GM20431 (cell line): ENCODE measurements at regions not wholly inside any gene's neighbourhood (a gene's known extent, or its start where the extent isn't known, plus 50 kb on each side); places are given as distances from the start of the nearest gene placed in this dataset.

ENCODE experiments used
- in situ Hi-C: fragments of 300-500 bp; cut with MseI, MboI; formaldehyde crosslinking; loops from one replicate; pipeline ENCODE4 v1.15.0; 2020; ENCODE audit warnings: low sequenced_read_pairs; ENCODE audit not compliant: unreplicated experiment

DNA sequence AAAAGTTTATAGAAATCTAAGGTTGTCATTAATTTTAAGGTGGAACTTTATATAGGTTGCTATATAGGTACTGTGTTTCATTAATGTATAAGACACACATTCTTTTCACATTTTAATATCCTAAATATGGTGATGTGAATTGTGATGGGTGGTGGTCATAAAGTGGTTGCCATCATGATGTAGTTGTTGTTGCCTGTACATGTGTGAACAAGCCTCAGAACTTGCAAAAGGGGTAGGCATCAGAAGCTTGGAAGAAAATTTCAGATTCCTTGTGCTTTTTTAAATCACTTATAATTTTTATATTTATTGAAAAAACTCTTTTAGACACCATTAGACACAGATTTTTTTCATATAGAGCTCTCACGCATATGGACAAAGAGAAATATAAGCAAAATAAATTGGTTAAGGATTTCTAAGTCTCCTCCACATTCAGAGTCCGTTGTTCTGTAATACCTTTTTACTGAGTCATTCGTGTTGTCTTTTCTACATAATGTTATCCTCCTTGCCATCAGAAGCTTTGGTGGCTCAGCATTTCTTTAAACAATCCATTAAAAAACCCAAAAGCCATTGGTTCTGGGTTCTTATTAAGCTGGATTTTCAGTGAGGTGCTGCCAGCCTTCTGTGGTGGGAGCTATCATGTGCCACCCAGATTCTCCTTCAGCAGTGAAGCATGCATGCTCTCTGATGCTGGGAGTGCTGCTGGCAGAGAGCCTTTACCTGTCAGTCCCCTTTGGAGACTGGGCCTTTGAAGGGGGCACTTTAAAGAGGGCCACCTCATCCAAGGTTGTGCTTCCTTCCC, 140.4 kb upstream of the GALNT15 start:
- in situ Hi-C loops, result no loop called here

DNA sequence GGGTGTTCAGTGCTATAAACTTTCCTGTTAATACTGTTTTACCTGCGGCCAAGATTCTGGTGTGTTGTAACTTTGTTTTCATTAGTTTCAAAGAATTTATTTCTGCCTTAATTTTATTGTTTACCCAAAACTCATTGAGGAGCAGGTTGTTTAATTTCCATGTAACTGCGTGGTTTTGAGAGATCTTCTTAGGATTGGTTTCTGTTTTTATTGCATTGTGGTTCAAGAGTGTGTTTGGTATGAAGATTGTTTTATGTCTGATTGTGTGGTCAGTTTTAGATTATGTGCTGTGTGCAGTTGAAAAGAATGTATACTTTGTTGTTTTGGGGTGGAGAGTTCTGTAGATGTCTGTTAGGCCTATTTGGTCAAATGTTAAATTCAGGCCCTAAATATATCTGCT, 133.5 kb upstream of the GALNT15 start:
- in situ Hi-C loops, result loop anchor here (10.0 kb wide), 1 partner anchor 204 kb away; no protein-coding TSS in a partner anchor

DNA sequence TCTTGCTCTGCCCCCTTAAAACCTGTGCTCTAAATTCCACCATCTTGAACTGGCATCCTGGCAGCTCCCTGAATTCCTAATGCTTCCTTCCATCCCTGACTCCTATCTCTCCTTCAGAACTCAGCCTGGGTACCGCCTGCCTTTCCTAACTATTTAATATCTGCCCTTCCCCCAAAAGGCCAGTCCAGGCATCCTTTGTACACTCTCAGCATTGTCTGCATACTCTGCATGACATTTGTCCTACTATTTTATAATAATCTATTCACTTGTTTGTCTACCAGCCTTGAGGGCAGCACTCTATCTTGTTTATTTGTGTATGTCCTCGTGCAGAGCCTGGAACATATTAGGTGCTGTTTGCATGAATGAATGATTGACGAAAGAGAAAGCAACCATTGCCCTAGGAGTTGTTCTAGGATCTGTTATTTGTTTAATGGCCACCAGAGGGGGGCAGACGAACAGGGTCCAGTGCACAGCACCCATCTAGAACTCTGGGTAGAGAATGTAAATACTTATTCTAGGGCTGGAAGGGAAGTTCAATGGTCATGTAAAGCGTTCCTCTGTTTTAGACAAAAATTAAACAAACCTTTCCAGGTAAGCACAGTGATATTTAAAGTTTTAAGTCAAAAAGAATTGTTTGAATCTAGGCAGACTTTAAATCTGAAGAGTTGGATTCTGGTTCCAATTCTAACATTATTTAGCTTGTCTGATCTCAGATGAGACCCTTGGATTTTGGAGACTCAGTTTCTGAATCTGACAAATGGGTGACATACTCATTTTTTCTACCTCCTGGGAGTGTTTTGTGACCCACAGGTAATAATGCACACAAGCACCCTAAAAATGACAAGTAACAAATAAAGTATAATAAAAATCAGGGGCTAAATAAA, 125.8 kb upstream of the GALNT15 start:
- in situ Hi-C loops, result loop anchor here (10.0 kb wide), 1 partner anchor 196 kb away; no protein-coding TSS in a partner anchor

DNA sequence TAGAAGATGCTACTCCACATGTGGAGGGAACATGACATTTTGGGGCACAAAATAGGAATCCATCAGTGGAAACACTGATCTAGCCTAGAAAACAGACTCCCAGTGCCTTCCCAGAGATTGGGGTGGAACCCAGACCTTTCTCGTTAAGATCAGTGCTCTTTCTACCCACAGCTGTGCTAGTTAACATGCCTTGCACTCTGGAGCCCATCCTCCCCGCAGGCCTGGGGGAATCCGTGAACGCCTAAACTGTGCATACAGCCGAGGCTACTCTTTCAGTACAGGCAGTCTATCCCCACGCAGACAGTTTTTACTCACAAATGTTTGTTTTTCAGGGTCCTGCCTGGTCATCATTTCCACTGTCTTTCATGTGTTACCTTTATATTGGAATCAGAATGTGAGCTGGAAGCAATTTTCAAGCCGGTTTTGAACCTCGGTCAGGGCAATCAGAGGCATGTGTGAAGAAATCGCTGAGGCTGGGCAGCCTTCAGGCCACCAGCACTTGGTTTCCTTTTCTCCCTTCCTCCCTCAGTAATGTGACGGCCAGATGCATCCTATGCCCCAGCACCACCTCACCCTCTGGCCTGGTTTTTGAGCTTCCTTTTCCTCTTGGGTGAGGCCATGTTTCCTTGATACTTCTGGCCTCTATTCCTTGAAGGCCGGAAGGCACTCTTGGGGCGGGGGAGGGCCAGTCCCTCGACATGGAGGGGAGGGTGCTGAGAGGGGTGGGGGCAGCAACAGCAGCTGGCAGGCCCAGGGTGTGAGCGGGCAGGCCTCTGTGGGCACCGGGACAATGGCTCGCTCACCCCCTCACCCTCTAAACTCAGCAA, 123.6 kb upstream of the GALNT15 start:
- in situ Hi-C loops, result no loop called here

DNA sequence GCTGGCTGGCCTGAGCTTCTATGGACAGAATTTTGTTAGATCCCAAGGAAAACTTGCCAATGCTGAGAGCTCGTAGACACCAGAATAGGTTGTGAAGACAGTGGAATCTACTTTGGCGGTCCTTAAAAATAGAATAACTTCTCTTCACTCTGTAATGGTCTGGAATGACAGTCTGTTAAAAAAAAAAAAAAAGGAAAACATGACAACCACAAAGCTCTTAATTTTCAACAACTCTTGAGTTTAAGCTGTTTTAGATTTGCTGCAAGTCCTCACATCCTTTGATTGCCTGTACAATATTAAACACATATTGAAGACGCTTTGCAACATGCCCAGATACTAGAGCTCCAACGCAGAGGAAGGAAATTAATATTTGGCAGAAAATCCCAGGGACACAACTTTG, 122.8 kb upstream of the GALNT15 start:
- in situ Hi-C loops, result no loop called here

DNA sequence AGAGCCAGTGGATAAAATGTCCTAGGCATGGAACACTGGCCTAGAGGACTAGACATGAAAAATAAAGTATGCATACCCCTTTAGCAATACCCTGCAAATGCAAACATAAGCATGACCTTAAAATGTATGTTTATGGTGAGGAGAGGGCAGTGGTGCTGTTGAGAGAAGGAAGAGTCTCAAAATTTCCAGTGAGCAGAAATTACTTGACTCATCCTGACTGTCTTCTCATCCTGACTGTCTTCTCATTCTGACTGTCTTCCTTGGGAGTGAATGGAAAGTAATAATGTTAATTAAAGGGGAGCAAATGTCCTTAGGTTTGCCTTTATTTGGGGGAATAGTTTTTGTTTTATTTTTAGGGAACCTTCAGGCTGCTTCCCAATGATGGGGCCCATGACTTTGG, 121.5 kb upstream of the GALNT15 start:
- in situ Hi-C loops, result no loop called here

DNA sequence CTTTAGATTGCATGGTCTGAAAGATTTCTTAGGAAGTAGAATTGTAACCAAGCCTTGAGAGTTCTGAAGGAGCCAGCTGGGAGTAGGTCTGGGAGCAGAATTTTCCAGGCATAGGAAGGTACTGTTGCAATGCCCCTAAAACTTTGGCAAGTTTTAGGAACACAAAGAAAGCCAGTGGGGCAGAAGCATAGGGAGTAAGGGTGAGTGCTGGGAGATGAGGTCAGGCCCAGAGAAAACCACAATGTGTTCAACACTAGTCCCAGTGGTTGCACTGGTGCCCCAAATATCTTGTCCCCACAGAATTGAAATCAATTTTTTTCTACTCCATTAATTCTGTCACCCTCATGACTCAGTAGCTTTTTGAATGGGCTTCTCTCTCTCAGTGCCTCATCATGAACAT, 120.7 kb upstream of the GALNT15 start:
- in situ Hi-C loops, result no loop called here

DNA sequence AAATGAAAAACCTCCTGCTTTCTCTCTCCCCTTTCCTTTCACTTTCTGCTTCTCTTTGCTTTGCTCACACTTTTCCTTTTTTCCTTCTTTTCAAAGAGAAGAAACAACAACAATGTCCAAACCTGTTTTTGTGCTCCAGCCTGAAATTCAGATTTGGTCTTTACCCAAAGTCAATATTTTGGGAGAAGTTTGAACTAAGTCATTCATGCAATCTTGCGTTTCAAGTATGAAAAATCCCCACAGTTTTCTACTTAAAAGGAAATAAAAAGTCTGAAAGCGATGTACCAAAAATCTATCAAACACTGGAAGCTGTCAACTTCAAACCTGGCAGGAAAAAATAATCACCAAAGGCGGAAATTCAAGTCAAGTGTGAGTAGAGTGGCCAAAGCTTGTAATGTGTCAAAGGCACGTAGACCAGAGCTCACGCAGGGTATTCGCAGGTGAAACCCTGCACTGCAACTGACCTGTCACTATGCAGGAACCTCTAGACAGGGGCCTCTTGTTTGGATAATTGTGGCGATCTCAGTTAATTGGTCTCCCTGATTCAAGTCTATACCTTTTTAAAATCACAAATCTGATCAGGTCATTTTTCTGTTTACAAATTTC, 118.8 kb upstream of the GALNT15 start:
- in situ Hi-C loops, result no loop called here

DNA sequence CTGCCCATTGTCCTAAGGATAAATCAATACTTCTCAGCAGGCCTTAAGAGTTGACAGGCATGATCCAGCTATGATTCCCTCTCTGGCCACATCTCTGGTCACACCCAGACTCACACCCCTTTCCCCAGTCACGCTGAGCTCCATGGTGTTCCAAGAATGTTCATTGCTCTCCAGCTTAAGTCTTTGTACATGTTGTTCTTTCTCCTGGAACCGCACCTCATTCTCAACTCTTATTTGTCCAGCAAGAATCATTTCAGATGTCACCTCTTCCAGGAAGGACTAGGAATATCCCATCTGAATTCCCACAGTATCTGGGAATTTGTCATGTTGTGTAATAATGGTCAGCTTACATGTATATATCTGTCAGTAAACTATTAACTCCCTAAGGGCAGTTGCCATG, 118.3 kb upstream of the GALNT15 start:
- in situ Hi-C loops, result no loop called here

DNA sequence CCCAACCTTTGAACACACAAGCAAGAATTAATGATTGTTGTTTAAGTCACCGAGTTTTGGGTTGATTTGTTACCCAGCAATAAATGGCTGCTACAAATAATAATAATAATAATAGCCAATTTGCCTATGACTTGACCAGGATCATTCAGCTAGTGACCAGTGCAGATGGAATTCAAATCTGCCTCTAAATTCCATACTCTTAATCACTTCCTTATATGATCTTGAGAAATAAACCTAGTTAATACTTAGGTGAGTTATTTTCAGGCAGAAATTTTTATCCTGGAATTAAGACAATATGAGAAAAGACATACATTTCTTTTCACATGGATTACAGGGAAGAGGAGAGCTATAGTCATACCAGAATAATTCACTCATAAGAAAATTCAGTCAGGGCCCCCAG, 116.0 kb upstream of the GALNT15 start:
- in situ Hi-C loops, result no loop called here

DNA sequence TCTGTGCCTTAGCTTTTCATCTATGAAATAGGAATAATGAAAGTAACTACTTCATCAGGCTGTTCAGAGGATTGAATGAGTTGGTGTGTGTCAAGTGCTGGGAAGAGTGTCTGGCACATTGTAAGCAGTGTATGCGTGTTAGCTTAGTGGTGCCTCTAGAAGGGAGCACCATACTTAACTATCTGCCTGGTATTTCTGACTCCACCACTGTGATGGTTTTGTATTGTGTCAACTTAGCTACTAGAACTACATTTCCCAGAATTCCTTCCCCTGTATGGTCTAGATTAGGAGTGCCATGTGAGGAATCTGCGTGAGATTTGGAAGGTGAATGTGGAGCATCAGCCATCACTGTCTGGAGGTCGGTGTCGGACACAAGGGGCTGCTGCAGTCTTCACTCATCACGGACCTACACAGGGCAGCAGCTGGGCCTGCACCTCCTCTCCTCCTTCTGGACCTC, 115.4 kb upstream of the GALNT15 start:
- in situ Hi-C loops, result no loop called here

DNA sequence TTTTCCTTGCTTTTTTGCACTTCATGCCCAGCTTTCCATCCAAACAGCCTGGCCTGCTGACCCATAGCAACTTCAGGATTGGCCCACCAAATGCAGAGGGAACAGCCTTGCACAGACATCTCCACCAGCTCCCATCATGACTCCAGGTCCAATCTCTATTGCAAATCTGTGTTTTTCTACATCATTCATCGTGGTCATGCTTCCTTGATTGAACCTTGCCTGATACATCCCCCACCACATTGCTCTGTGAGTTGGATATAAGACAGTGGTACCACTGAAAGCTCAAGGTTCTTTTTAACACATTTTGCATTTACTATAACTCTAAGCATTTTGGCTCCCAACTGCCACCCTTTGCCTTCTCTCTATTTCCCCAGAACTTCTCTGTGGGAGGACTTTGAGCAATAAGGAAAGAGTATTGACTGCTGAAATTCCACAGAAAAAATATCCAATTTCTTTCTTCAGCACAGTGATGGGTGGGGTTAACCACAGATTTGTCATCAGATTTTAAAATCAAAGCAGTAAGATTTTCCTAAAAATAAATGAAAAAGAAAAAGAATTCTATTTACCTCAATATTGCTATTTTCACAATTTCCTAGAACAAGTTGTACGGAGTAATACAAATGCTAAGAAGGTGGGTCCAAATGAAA, 114.6 kb upstream of the GALNT15 start:
- in situ Hi-C loops, result no loop called here

DNA sequence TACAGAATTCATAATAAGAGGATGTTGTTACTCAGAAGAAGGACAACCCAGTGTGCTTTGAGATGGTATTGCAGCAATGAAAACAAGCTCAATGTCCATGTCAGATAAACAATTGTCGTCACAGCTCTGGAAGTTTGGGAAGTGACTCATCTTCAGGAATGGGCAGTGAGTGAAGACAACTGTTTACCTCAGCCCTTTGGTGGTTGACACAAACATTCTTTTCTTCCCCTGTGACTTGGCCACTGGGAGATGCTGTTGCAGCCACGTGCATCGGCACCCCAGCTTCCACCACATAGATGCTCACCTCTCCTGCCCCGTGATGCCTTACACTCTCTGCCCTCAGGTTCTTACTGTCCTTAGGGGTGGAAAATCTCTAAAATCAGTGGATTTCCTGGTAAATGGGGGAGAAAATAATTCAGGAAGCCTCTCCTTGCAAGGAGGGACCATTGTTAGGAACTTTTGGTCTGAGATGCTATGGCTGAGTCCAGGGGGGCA, 114.1 kb upstream of the GALNT15 start:
- in situ Hi-C loops, result no loop called here

DNA sequence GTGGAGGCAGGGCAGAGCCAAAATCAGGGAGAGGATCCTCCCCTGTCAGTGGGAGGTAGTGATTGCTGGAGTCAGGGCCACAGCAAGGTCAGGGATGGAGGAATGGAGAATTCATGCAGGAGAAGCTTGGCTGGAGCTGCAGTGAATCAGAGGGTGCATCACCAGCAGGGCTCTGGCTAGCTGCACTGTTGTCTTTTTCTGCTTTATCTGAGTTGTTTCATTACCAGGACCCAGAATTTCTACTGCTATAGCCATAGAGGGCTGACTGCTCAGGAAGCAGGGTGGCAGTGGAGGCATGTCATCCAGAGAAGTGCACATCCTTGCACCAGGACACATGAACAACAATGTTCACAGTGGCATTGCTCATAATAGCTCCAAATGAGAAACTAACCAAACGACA, 113.5 kb upstream of the GALNT15 start:
- in situ Hi-C loops, result no loop called here

DNA sequence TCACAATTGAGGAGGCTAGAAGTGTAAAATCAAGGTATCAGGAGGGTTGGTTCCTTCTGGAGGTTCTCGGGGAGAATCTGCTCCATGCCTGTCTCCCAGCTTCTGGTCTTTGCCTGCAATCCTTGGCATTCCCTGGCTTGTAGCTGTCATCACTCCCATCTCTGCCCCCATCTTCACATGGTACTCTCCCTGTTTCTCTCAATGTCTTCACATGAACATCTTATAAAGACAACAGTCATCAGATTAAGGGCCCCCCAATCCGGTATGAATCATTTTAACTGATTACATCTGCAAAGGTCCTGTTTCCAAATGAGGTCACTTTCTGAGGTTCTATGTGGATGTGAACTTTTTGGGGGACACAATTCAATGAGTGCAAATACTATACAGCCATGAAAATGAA, 113.0 kb upstream of the GALNT15 start:
- in situ Hi-C loops, result no loop called here

DNA sequence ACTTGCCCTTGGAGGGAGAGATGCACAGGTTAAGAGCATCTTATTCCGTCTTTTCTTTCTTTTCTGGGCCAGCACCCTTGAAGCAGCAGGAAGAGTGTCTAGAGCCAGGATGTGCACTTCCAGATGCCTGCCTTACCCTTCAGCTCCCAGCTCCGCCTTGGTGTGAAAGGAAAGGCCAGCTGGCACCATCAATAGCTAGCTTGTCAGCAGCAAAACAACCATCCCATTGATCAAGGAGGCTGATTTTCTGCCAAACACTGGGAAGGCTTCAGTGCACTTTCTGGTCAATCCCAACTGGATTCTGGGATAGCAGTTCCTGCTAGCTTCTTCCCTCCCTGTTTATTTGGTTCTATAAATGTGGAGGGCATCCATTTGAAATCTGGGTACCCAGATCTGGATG, 110.9 kb upstream of the GALNT15 start:
- in situ Hi-C loops, result no loop called here

DNA sequence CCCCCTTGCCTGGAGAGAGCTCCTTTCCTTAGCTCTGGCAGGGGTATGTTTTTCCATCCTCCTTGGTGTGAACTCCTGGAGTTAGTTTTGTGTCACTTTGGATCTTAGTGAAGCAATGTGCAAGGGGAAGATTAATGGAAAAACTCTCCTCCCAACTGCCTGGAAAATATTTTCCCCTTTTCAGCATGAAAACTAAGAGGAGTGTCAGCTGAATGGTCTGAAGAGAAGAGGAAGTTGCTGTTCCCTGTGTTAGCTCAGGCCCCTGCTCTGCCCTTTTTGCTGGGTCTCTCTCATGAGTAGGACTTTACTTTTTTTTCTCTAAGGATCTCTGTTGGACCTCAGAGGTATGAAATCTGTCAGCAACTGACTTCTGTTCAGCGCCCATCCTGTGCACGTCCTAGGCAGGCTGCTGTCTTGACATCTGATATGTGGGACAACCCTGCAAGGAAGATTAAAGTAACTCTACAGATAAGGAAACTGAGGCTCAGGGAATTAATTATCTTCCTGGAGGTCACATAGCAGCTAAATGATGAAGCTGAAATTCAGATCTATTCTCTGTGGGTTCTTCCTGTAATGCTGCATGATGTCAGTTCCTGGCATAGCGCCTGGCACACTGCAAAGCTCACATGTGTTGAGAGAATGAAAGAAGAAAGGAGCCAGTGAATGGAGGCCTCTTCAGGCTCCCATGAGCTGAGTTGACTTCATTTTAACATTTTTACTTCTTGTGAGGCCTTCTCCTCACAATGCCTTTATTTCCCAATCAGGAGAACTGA, 109.7 kb upstream of the GALNT15 start:
- in situ Hi-C loops, result no loop called here

DNA sequence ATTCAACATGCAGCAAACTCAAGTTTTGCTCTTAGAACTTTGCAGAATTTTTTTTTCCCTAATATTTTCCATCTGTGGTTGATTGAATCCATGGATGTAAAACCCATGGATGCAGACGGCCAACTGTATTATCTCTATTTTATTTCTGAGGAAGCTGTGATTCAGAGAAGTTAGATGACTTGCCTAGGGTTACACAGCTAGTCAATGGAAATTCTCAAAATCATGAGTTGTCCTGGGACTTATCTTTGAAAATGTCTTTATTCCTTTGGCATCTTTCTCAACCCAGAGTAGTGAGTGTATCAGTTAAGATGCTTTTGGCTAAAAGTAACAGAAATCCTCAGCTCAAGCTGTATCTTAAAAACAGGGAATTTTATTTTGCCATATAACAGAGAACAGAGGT, 107.9 kb upstream of the GALNT15 start:
- in situ Hi-C loops, result no loop called here

DNA sequence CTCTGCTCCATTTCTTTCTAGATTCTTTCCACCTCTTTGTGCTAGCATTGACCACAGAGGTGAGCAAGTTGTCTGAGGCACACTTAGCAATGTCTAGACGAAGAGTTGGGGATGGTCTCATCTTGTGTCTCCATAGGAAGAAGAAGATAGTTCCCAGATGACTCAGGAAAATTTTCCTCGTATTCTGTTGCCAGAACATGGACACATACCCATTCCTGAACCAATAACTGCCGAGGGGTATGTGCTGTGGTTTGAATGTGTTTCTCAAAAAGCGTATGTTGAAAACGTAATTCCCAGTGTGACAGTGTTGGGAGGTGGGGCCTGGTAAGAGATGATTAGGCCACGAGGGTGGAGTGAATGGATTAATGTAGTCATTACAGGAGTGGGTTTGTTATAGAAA, 107.5 kb upstream of the GALNT15 start:
- in situ Hi-C loops, result no loop called here
